ENCODE measurements at regions not wholly inside any gene's neighbourhood (a gene's known extent, or its start where the extent isn't known, plus 50 kb on each side); places are given as distances from the start of the nearest gene placed in this dataset.

DNA sequence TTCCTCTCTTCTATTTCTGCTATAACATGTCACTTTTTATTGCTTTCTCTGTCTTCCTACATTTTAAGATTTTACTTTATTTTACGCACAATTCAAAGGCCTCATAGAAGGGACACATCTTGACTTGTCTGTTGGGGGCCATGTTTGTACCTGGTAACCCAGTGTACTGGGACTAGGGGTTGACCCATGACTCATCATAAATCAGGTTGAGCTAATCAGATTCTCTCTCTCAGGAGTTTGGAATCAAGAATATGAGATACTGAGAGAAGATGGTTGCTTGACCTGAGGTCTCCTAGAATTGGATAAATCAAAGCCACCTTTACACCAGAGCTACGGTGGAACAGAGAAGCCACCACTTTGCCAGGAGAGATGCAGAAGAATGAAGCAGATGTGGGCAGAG is 153.0 kb downstream of the UXS1 start:
- no peak overlapping the region for H3K27ac ChIP-seq
- TF ChIP-seq POLR2A (IDR thresholded peaks at IDR 0.05) = no peak
- TF ChIP-seq, protein P1, sequence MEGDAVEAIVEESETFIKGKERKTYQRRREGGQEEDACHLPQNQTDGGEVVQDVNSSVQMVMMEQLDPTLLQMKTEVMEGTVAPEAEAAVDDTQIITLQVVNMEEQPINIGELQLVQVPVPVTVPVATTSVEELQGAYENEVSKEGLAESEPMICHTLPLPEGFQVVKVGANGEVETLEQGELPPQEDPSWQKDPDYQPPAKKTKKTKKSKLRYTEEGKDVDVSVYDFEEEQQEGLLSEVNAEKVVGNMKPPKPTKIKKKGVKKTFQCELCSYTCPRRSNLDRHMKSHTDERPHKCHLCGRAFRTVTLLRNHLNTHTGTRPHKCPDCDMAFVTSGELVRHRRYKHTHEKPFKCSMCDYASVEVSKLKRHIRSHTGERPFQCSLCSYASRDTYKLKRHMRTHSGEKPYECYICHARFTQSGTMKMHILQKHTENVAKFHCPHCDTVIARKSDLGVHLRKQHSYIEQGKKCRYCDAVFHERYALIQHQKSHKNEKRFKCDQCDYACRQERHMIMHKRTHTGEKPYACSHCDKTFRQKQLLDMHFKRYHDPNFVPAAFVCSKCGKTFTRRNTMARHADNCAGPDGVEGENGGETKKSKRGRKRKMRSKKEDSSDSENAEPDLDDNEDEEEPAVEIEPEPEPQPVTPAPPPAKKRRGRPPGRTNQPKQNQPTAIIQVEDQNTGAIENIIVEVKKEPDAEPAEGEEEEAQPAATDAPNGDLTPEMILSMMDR (IDR thresholded peaks at IDR 0.05) = no peak
- TF ChIP-seq POLR2AphosphoS5 (IDR thresholded peaks at IDR 0.05) = no peak
- no peak for TF ChIP-seq EP300 (IDR thresholded peaks at IDR 0.05; ENCODE audit: low read depth)
- H3K4me3 ChIP-seq = no peak overlapping the region
- no peak for DNase-seq
- H3K36me3 ChIP-seq = no peaks in the 10 kb centered on the region
- H3K4me1 ChIP-seq = peaks cover 0 to 4% (median 0%) of the 10 kb centered on the region in 4 donors
- no peaks in the 10 kb centered on the region for H3K27me3 ChIP-seq
- no peaks in the 10 kb centered on the region for H3K9me3 ChIP-seq
- WGBS, 2 donors (ENCODE audit: low coverage in 1 of 2) = 95 to 100% methylated on average over 2 of the region's 2 CpGs
- intact Hi-C loops (cut with DNase I; ENCODE audit: low total_unique reads) (no loop called here), in situ Hi-C loops (cut with MboI; ENCODE audit: low pct_ligation_motif_present in 1 of 4, low pct_unique_long_range_greater_than_20kb in 1 of 4, low sequenced_read_pairs in 3 of 4) (no loop called here)

- H3K9me3 ChIP-seq = no peaks in the 10 kb centered on the region
- no peak overlapping the region for H3K4me3 ChIP-seq
- DNase-seq = peak; percentile 15
- H3K36me3 ChIP-seq = no peaks in the 10 kb centered on the region
- 67 to 85% methylated on average over 1 to 4 of the region's 4 CpGs for WGBS, 2 donors (ENCODE audit: low coverage in 1 of 2)
- intact Hi-C loops (cut with DNase I; ENCODE audit: low total_unique reads) = no loop called here
- TF ChIP-seq POLR2AphosphoS5 (IDR thresholded peaks at IDR 0.05) (no peak), EP300 (IDR thresholded peaks at IDR 0.05; ENCODE audit: low read depth) (no peak), POLR2A (IDR thresholded peaks at IDR 0.05) (no peak)
- TF ChIP-seq, protein P1 (IDR thresholded peaks at IDR 0.05) = no peak
- peak overlapping the region in 1 of 4 donors; percentile 59 for H3K27ac ChIP-seq
- H3K4me1 ChIP-seq = peaks cover 0 to 4% (median 0%) of the 10 kb centered on the region in 4 donors
- no peaks in the 10 kb centered on the region for H3K27me3 ChIP-seq
- in situ Hi-C loops (cut with MboI; ENCODE audit: low pct_ligation_motif_present in 1 of 4, low pct_unique_long_range_greater_than_20kb in 1 of 4, low sequenced_read_pairs in 3 of 4) = no loop called here
These were observed 154.3 kb downstream of the UXS1 start for GRCh38 chr2:106039634-106040315.

- no peaks in the 10 kb centered on the region for H3K36me3 ChIP-seq
- DNase-seq = no peak
- TF ChIP-seq POLR2AphosphoS5 (IDR thresholded peaks at IDR 0.05) = peak; percentile 61 to 80 (median 63)
- TF ChIP-seq EP300 (IDR thresholded peaks at IDR 0.05; ENCODE audit: low read depth) = no peak
- no peak for TF ChIP-seq POLR2A (IDR thresholded peaks at IDR 0.05)
- in situ Hi-C loops (cut with MboI; ENCODE audit: low pct_ligation_motif_present in 1 of 4, low pct_unique_long_range_greater_than_20kb in 1 of 4, low sequenced_read_pairs in 3 of 4) = no loop called here
- H3K27me3 ChIP-seq = no peaks in the 10 kb centered on the region
- WGBS, 2 donors (ENCODE audit: low coverage in 1 of 2) = 53 to 60% methylated on average over 6 to 12 of the region's 12 CpGs
- intact Hi-C loops (cut with DNase I; ENCODE audit: low total_unique reads) = no loop called here
- H3K4me1 ChIP-seq = peaks cover 0 to 4% (median 0%) of the 10 kb centered on the region in 4 donors
- H3K27ac ChIP-seq = peak overlapping the region in 3 of 4 donors; percentile 3 to 64 (median 25)
- no peaks in the 10 kb centered on the region for H3K9me3 ChIP-seq
- H3K4me3 ChIP-seq = no peak overlapping the region
These were observed 155.3 kb downstream of the UXS1 start for GRCh38 chr2:106038601-106039375.

GRCh38 chr2:106037932-106038331 is 156.2 kb downstream of the UXS1 start:
- intact Hi-C loops (cut with DNase I; ENCODE audit: low total_unique reads) = no loop called here
- peak overlapping the region in 1 of 4 donors; percentile 64 for H3K27ac ChIP-seq
- WGBS, 2 donors (ENCODE audit: low coverage in 1 of 2) = 20 to 75% methylated on average over 1 to 6 of the region's 6 CpGs

More at GRCh38 chr2:106037932-106038331, 156.2 kb downstream of the UXS1 start:
- H3K27me3 ChIP-seq = no peaks in the 10 kb centered on the region
- H3K4me1 ChIP-seq = peaks cover 0 to 4% (median 0%) of the 10 kb centered on the region in 4 donors
- no peak overlapping the region for H3K4me3 ChIP-seq
- in situ Hi-C loops (cut with MboI; ENCODE audit: low pct_ligation_motif_present in 1 of 4, low pct_unique_long_range_greater_than_20kb in 1 of 4, low sequenced_read_pairs in 3 of 4) = no loop called here
- H3K9me3 ChIP-seq = no peaks in the 10 kb centered on the region
- DNase-seq = no peak
- H3K36me3 ChIP-seq = no peaks in the 10 kb centered on the region
- TF ChIP-seq POLR2A (IDR thresholded peaks at IDR 0.05) (no peak), POLR2AphosphoS5 (IDR thresholded peaks at IDR 0.05) (no peak), EP300 (IDR thresholded peaks at IDR 0.05; ENCODE audit: low read depth) (no peak)
- TF ChIP-seq, protein P1 (IDR thresholded peaks at IDR 0.05) = no peak
